ENCODE measurements at regions not wholly inside any gene's neighbourhood (a gene's known extent, or its start where the extent isn't known, plus 50 kb on each side); places are given as distances from the start of the nearest gene placed in this dataset.

DNA sequence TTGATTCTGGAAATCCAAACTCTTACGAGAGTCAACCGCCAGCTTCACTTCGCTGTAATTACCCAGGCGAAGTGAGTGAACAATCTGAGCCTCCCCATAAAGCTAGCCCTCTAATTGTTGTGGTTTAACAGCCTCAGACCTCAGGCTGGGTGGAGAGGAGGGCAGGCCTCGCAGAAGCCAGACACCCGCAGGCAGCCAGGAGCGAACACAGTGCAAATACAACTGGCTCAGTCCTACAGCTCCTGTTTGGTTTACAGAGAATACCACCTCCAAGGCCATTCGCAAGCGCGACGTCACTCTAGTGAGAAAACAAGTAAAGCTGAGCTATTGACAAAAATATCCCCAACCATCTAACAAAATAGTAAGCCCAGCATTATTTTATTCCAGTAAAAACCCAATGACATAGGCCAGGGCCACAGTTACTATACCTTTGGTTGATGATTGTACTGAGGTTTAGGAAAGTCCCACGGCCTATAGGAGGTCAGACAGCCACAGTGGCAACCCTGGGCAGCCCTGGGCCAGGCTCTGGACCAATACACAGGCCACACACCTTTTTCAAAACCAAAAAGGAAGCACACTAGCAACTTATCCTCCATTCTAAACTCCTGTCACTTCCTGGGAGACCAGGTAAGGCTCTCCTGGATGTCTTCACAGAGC lies 163.3 kb downstream of the ETS2 start:
- TF ChIP-seq POLR2A (IDR thresholded peaks at IDR 0.05), result no peak
- TF ChIP-seq, protein P1, sequence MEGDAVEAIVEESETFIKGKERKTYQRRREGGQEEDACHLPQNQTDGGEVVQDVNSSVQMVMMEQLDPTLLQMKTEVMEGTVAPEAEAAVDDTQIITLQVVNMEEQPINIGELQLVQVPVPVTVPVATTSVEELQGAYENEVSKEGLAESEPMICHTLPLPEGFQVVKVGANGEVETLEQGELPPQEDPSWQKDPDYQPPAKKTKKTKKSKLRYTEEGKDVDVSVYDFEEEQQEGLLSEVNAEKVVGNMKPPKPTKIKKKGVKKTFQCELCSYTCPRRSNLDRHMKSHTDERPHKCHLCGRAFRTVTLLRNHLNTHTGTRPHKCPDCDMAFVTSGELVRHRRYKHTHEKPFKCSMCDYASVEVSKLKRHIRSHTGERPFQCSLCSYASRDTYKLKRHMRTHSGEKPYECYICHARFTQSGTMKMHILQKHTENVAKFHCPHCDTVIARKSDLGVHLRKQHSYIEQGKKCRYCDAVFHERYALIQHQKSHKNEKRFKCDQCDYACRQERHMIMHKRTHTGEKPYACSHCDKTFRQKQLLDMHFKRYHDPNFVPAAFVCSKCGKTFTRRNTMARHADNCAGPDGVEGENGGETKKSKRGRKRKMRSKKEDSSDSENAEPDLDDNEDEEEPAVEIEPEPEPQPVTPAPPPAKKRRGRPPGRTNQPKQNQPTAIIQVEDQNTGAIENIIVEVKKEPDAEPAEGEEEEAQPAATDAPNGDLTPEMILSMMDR (IDR thresholded peaks at IDR 0.05), result no peak
